IPS DF 6.9 (cell line): ENCODE measurements at regions not wholly inside any gene's neighbourhood (a gene's known extent, or its start where the extent isn't known, plus 50 kb on each side); places are given as distances from the start of the nearest gene placed in this dataset.

Experiments used
- DNase-seq: peaks from one replicate; pipeline ENCODE4 v3.0.0-alpha.2; 2013; ENCODE audit warnings: low read depth, low spot score
- H3K27ac ChIP-seq: one replicate; pipeline ENCODE4 v1.5.1; 2013; ENCODE audit warnings: low read length, control low read depth
- H3K27me3 ChIP-seq: 2 replicates; pipeline ENCODE4 v1.6.1; 2013; ENCODE audit warnings: mild to moderate bottlenecking, low read length; ENCODE audit not compliant: control insufficient read depth, insufficient read depth
- H3K36me3 ChIP-seq: 2 replicates; pipeline ENCODE4 v1.6.1; 2013; ENCODE audit warnings: low read length; ENCODE audit not compliant: control insufficient read depth, insufficient read depth
- H3K4me1 ChIP-seq: 2 replicates; pipeline ENCODE4 v1.6.1; 2013; ENCODE audit warnings: low read length; ENCODE audit not compliant: control insufficient read depth, insufficient read depth
- H3K4me3 ChIP-seq: 2 replicates; pipeline ENCODE4 v1.5.1; 2013; ENCODE audit warnings: mild to moderate bottlenecking, low read length
- H3K9me3 ChIP-seq: 2 replicates; pipeline ENCODE4 v1.6.1; 2013; ENCODE audit warnings: low read length, inconsistent platforms; ENCODE audit not compliant: control insufficient read depth, insufficient read depth
- WGBS: extraction: QIAGEN DNeasy Blood & Tissue Kit; methylation state at CpG from one replicate; pipeline ENCODE4 v1.1.7; 2013; ENCODE audit warnings: mixed read lengths, missing lambda C conversion rate; ENCODE audit not compliant: insufficient read length, insufficient coverage; 5-methylcytosine and 5-hydroxymethylcytosine counted together

DNA sequence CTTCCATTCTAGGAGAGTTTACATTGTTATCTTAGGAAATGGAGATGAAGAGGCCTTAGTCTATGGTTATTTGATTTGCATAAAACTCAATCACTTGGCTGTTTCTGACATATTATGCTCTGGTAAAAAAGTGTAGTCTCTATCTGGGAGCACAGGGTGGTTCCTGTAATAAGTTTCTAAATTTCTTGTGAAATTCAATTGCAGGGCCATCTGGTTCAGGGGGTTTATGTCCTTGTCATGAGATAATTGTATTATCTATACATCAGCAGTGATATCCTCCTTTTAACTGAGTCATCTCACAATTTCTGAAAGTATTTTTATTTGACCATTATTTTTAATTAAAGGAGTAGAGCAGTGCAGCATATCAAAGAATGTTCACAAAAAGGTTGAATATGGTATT, 203.3 kb downstream of the MFSD1 start:
- no peaks in the 10 kb centered on the region for H3K4me1 ChIP-seq
- no peak for DNase-seq
- H3K4me3 ChIP-seq, result no peak overlapping the region
- H3K36me3 ChIP-seq, result no peaks in the 10 kb centered on the region
- no peaks in the 10 kb centered on the region for H3K9me3 ChIP-seq
- H3K27me3 ChIP-seq, result no peaks in the 10 kb centered on the region
- H3K27ac ChIP-seq, result no peak overlapping the region

GRCh38 chr3:159007331-159007730, 205.5 kb downstream of the MFSD1 start:
- H3K9me3 ChIP-seq, result no peaks in the 10 kb centered on the region
- no peak for DNase-seq
- WGBS, result no CpG with 5 or more reads among the region's 1 CpG
- H3K27me3 ChIP-seq, result no peaks in the 10 kb centered on the region
- H3K4me3 ChIP-seq, result no peak overlapping the region
- H3K4me1 ChIP-seq, result no peaks in the 10 kb centered on the region
- no peaks in the 10 kb centered on the region for H3K36me3 ChIP-seq
- H3K27ac ChIP-seq, result no peak overlapping the region

GRCh38 chr3:159008401-159008800, 206.5 kb downstream of the MFSD1 start:
- no peak overlapping the region for H3K27ac ChIP-seq
- no peak for DNase-seq
- no peaks in the 10 kb centered on the region for H3K4me1 ChIP-seq
- H3K27me3 ChIP-seq, result no peaks in the 10 kb centered on the region
- no peaks in the 10 kb centered on the region for H3K9me3 ChIP-seq
- no peaks in the 10 kb centered on the region for H3K36me3 ChIP-seq
- H3K4me3 ChIP-seq, result no peak overlapping the region
- WGBS, result no CpG with 5 or more reads among the region's 4 CpGs

GRCh38 chr3:159018341-159018740, 216.5 kb downstream of the MFSD1 start:
- peaks cover 1% of the 10 kb centered on the region; the same call in 1 of the 2 replicates for H3K9me3 ChIP-seq
- no peak overlapping the region for H3K4me3 ChIP-seq
- no CpG with 5 or more reads among the region's 2 CpGs for WGBS
- no peak for DNase-seq
- no peaks in the 10 kb centered on the region for H3K4me1 ChIP-seq
- no peak overlapping the region for H3K27ac ChIP-seq
- H3K27me3 ChIP-seq, result no peaks in the 10 kb centered on the region
- H3K36me3 ChIP-seq, result no peaks in the 10 kb centered on the region

GRCh38 chr3:159025733-159026132, 223.9 kb downstream of the MFSD1 start:
- WGBS, result no CpG with 5 or more reads among the region's 2 CpGs
- no peak for DNase-seq
- Histone ChIP-seq H3K9me3 (peaks cover 1% of the 10 kb centered on the region; the same call in 1 of the 2 replicates), H3K27me3 (no peaks in the 10 kb centered on the region), H3K4me3 (no peak overlapping the region), H3K4me1 (no peaks in the 10 kb centered on the region), H3K27ac (no peak overlapping the region), H3K36me3 (no peaks in the 10 kb centered on the region)

- Histone ChIP-seq H3K36me3 (no peaks in the 10 kb centered on the region), H3K27ac (no peak overlapping the region), H3K27me3 (no peaks in the 10 kb centered on the region), H3K4me1 (no peaks in the 10 kb centered on the region), H3K9me3 (peaks cover 1% of the 10 kb centered on the region; the same call in 1 of the 2 replicates), H3K4me3 (no peak overlapping the region)
- no peak for DNase-seq
- WGBS, result no CpG with 5 or more reads among the region's 1 CpG
Measured at GRCh38 chr3:159026510-159026909, 224.7 kb downstream of the MFSD1 start.

DNA sequence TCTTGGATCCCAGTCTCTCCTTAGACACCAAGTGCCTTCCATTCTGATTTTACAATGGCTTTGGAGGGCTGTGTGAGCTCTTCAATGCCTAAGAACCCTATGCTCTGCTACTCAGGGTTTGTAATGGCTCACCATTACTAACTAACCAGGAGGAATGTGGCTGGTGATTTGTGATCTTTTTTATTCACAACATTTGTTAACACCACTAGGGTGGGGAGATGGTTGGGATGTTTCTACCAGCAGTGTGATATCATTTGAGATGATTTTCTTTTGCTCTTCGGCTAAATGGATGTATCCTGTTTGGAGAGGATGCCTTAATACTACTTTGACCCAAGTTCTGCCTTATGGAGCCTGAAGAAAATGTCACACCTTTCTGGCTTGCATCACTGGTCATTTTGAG, 226.9 kb downstream of the MFSD1 start:
- H3K4me3 ChIP-seq, result no peak overlapping the region
- no CpG with 5 or more reads among the region's 1 CpG for WGBS
- no peak overlapping the region for H3K27ac ChIP-seq
- DNase-seq, result no peak
- H3K27me3 ChIP-seq, result no peaks in the 10 kb centered on the region
- H3K4me1 ChIP-seq, result no peaks in the 10 kb centered on the region
- no peaks in the 10 kb centered on the region for H3K36me3 ChIP-seq
- H3K9me3 ChIP-seq, result no peaks in the 10 kb centered on the region

DNA sequence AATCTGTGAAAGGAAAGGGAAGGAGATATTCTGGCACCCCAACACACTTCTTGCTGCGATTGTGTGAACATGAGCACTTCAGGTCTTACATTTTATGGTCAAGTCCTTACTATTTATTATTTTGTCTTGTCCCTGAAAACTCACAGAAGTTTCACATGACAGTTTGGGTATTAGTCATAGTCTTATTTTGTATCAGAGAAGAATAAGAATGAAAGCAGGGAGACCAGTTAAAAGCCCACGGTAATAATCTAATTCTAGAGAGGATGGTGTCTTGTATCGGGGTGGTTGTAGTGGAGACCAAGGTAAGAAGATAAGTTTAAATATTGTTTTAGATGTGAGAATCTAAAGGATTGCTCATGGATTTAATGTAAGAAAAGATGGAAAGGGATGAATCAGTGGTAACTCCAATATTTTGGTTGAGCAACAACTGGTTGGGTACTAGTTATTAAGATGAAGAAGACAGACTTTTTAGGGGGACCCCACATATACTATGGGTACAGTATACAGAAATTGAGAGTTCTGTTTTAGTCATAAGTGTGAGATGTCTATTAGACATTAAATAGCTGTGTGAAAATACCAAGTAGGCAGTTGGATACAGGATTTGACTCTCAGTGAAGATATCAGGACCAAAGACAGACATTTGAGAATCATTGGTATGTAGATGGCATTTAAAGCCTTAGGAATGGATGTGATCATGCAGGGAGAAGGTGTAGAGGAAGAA, 227.6 kb downstream of the MFSD1 start:
- no peak overlapping the region for H3K27ac ChIP-seq
- H3K27me3 ChIP-seq, result no peaks in the 10 kb centered on the region
- DNase-seq, result no peak
- H3K4me1 ChIP-seq, result no peaks in the 10 kb centered on the region
- H3K9me3 ChIP-seq, result no peaks in the 10 kb centered on the region
- no peak overlapping the region for H3K4me3 ChIP-seq
- WGBS, result 100% methylated on average over 1 of the region's 3 CpGs
- H3K36me3 ChIP-seq, result no peaks in the 10 kb centered on the region

DNA sequence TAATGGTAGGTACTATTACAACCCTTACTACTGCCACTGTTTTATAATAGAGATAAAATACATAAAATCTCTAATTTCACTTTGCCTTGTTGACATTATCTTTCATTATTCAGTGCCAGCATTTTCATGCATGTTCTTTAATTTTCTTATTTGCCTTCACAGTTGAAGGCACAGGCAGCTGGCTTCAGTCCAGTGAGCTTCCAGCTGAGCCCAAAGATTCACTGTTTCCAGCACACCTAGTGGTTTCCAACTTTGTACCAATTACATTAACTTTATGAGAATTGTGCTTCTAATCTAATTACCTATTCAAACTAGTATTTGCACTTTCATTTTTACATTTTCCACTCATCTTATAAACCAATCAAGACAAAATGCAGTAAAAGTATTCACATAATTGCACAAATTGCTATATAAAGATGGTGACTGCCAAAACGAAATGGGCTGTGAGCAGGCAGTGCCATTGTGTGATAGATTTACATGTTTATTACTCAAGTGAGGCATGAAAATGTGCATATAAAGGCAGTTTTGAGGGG, 228.3 kb downstream of the MFSD1 start:
- no peaks in the 10 kb centered on the region for H3K4me1 ChIP-seq
- H3K9me3 ChIP-seq, result no peaks in the 10 kb centered on the region
- no CpG with 5 or more reads among the region's 1 CpG for WGBS
- no peak overlapping the region for H3K27ac ChIP-seq
- no peak for DNase-seq
- H3K36me3 ChIP-seq, result no peaks in the 10 kb centered on the region
- no peaks in the 10 kb centered on the region for H3K27me3 ChIP-seq
- no peak overlapping the region for H3K4me3 ChIP-seq

GRCh38 chr3:159030886-159031679, 229.2 kb downstream of the MFSD1 start:
- WGBS, result 100% methylated on average over 1 of the region's 6 CpGs
- H3K9me3 ChIP-seq, result no peaks in the 10 kb centered on the region

More at GRCh38 chr3:159030886-159031679, 229.2 kb downstream of the MFSD1 start:
- no peak overlapping the region for H3K27ac ChIP-seq
- no peaks in the 10 kb centered on the region for H3K27me3 ChIP-seq
- DNase-seq, result no peak
- no peak overlapping the region for H3K4me3 ChIP-seq
- no peaks in the 10 kb centered on the region for H3K4me1 ChIP-seq
- no peaks in the 10 kb centered on the region for H3K36me3 ChIP-seq
